CD4-positive, alpha-beta memory T cell (primary cell): ENCODE measurements at regions not wholly inside any gene's neighbourhood (a gene's known extent, or its start where the extent isn't known, plus 50 kb on each side); places are given as distances from the start of the nearest gene placed in this dataset.
A peak's percentile ranks its signal among the peaks of the same experiment; 100 is the strongest.

Experiments
- CTCF ChIA-PET: fragments of 350-600 bp; sonication (Branson Sonifier 250); formaldehyde crosslinking; loops from one replicate; lab custom pipeline; 2021; ENCODE audit warnings: inconsistent platforms; ENCODE audit not compliant: partially characterized antibody; lab: Charles Lee
- POLR2A ChIA-PET: fragments of 350-600 bp; sonication (Branson Sonifier 250); formaldehyde crosslinking; loops from one replicate; lab custom pipeline; 2021; ENCODE audit not compliant: partially characterized antibody; lab: Charles Lee
- DNase-seq, 5 donors: peaks; one replicate each; pipeline versions ENCODE4 v3.0.0 to v3.0.0-alpha.2; 2020 to 2022; ENCODE audit warnings: mixed read lengths in 1 of 5
- H3K27ac ChIP-seq: one replicate; pipeline ENCODE4 v1.7.0; 2013; ENCODE audit warnings: low read depth, low read length
- H3K27me3 ChIP-seq: 2 replicates; pipeline ENCODE4 v1.7.0; 2013; ENCODE audit warnings: mild to moderate bottlenecking, low read length, moderate library complexity; ENCODE audit not compliant: insufficient read depth
- H3K36me3 ChIP-seq: 2 replicates; pipeline ENCODE4 v1.7.0; 2013; ENCODE audit warnings: mild to moderate bottlenecking, low read length, moderate library complexity; ENCODE audit not compliant: insufficient read depth
- H3K4me1 ChIP-seq: 2 replicates; pipeline ENCODE4 v1.7.0; 2013; ENCODE audit warnings: mild to moderate bottlenecking, low read length, moderate library complexity; ENCODE audit not compliant: insufficient read depth
- H3K4me3 ChIP-seq, 2 donors: one replicate each; pipeline ENCODE4 v1.7.0; 2013; ENCODE audit warnings: low read length in 2 of 2, mild to moderate bottlenecking in 1 of 2
- H3K9me3 ChIP-seq, 2 donors: one replicate each; pipeline ENCODE4 v1.7.0; 2013; ENCODE audit warnings: low read length in 2 of 2, control low read depth in 1 of 2; ENCODE audit not compliant: control insufficient read depth in 1 of 2
- H3K27ac Mint-ChIP-seq, 7 donors: one replicate each; pipeline ENCODE4 v1.8.0; 2020 to 2021; ENCODE audit warnings: mixed read lengths in 7 of 7, mild to moderate bottlenecking in 6 of 7, inconsistent platforms in 3 of 7, moderate library complexity in 3 of 7
- H3K27me3 Mint-ChIP-seq, 2 donors: one replicate each; pipeline ENCODE4 v1.8.0; 2020 to 2021; ENCODE audit warnings: mixed read lengths in 2 of 2
- H3K36me3 Mint-ChIP-seq, 2 donors: one replicate each; pipeline ENCODE4 v1.8.0; 2020 to 2021; ENCODE audit warnings: mixed read lengths in 2 of 2, inconsistent platforms in 1 of 2, mild to moderate bottlenecking in 1 of 2
- H3K4me1 Mint-ChIP-seq, 4 donors: one replicate each; pipeline ENCODE4 v1.8.0; 2020 to 2021; ENCODE audit warnings: mixed read lengths in 4 of 4, mild to moderate bottlenecking in 1 of 4
- H3K4me3 Mint-ChIP-seq, 8 donors: one replicate each; pipeline ENCODE4 v1.8.0; 2020 to 2021; ENCODE audit warnings: mixed read lengths in 8 of 8, mild to moderate bottlenecking in 7 of 8, moderate library complexity in 6 of 8, inconsistent platforms in 3 of 8
- H3K9me3 Mint-ChIP-seq, 8 donors: one replicate each; pipeline ENCODE4 v1.8.0; 2020 to 2021; ENCODE audit warnings: mixed read lengths in 8 of 8, mild to moderate bottlenecking in 5 of 8, inconsistent platforms in 3 of 8, moderate library complexity in 1 of 8
- intact Hi-C: fragments of 100-400 bp; cut with micrococcal nuclease; formaldehyde crosslinking; loops from one replicate; pipeline ENCODE4 v1.15.1; 2023

GRCh38 chr1:172776071-172776470 is 117.2 kb downstream of the FASLG start:
- Mint-ChIP-seq H3K36me3 (no peaks in the 10 kb centered on the region), H3K4me3 (no peak overlapping the region), H3K9me3 (no peaks in the 10 kb centered on the region), H3K27ac (no peak overlapping the region), H3K4me1 (peaks cover 7 to 18% (median 12%) of the 10 kb centered on the region in 4 donors), H3K27me3 (no peaks in the 10 kb centered on the region)
- H3K27me3 ChIP-seq, result no peaks in the 10 kb centered on the region
- H3K36me3 ChIP-seq, result no peaks in the 10 kb centered on the region
- ChIA-PET POLR2A (no interaction called here), CTCF (interaction anchor here (1.2 to 1.5 kb wide), 2 partner anchors 12 to 31 kb away, joined by 3 to 4 read pairs; no protein-coding TSS in a partner anchor)
- no peak overlapping the region for H3K27ac ChIP-seq
- intact Hi-C loops, result no loop called here
- DNase-seq, result no peak
- H3K4me1 ChIP-seq, result peaks cover 11% of the 10 kb centered on the region
- H3K9me3 ChIP-seq, result no peaks in the 10 kb centered on the region
- H3K4me3 ChIP-seq, result no peak overlapping the region

GRCh38 chr1:172777767-172778166 is 118.9 kb downstream of the FASLG start:
- Histone ChIP-seq H3K36me3 (no peaks in the 10 kb centered on the region), H3K9me3 (no peaks in the 10 kb centered on the region), H3K4me1 (peaks cover 11% of the 10 kb centered on the region), H3K4me3 (no peak overlapping the region), H3K27me3 (no peaks in the 10 kb centered on the region), H3K27ac (no peak overlapping the region)
- Mint-ChIP-seq H3K36me3 (no peaks in the 10 kb centered on the region), H3K27ac (no peak overlapping the region), H3K4me1 (peaks cover 7 to 18% (median 14%) of the 10 kb centered on the region in 4 donors), H3K9me3 (peaks cover 0 to under 1% (median 0%) of the 10 kb centered on the region in 8 donors), H3K27me3 (no peaks in the 10 kb centered on the region), H3K4me3 (no peak overlapping the region)
- no peak for DNase-seq
- ChIA-PET CTCF (interaction anchor here (1.5 to 3.5 kb wide), 4 partner anchors 11 to 427 kb away, joined by 7 to 27 read pairs (median 8); no protein-coding TSS in a partner anchor), POLR2A (no interaction called here)
- intact Hi-C loops, result loop anchor here (2.0 kb wide), 1 partner anchor 49 kb away; no protein-coding TSS in a partner anchor

GRCh38 chr1:172778456-172779455 is 119.9 kb downstream of the FASLG start:
- no peaks in the 10 kb centered on the region for H3K27me3 Mint-ChIP-seq
- no peaks in the 10 kb centered on the region for H3K27me3 ChIP-seq
- no peaks in the 10 kb centered on the region for H3K9me3 ChIP-seq
- no peaks in the 10 kb centered on the region for H3K36me3 ChIP-seq
- peaks cover 7 to 18% (median 14%) of the 10 kb centered on the region in 4 donors for H3K4me1 Mint-ChIP-seq
- peak overlapping the region; percentile 42 to 83 (median 62) for H3K4me3 Mint-ChIP-seq
- no peak overlapping the region for H3K4me3 ChIP-seq
- H3K27ac Mint-ChIP-seq, result peak overlapping the region in 4 of 7 donors; percentile 27 to 54 (median 40)
- H3K36me3 Mint-ChIP-seq, result no peaks in the 10 kb centered on the region
- DNase-seq, result peak in 4 of 5 donors; percentile 19 to 37 (median 28)
- POLR2A ChIA-PET, result interaction anchor here (0.6 to 0.9 kb wide), 3 partner anchors 11 to 241 kb away, joined by 3 read pairs; no protein-coding TSS in a partner anchor
- intact Hi-C loops, result loop anchor here (1.0 to 2.0 kb wide), 2 partner anchors 48 to 424 kb away; no protein-coding TSS in a partner anchor
- no peak overlapping the region for H3K27ac ChIP-seq
- CTCF ChIA-PET, result interaction anchor here (0.6 to 3.5 kb wide), 15 partner anchors 8 to 426 kb away, joined by 3 to 27 read pairs (median 5); no protein-coding TSS in a partner anchor
- H3K4me1 ChIP-seq, result peaks cover 11% of the 10 kb centered on the region
- peaks cover 0 to 6% (median 0%) of the 10 kb centered on the region in 8 donors for H3K9me3 Mint-ChIP-seq

- ChIA-PET POLR2A (no interaction called here), CTCF (interaction anchor here (0.6 to 3.5 kb wide), 14 partner anchors 7 to 425 kb away, joined by 3 to 27 read pairs (median 5); no protein-coding TSS in a partner anchor)
- intact Hi-C loops, result loop anchor here (1.0 to 2.0 kb wide), 2 partner anchors 47 to 423 kb away; no protein-coding TSS in a partner anchor
- Mint-ChIP-seq H3K27ac (peak overlapping the region in 1 of 7 donors; percentile 51), H3K9me3 (peaks cover 0 to 6% (median 0%) of the 10 kb centered on the region in 8 donors), H3K36me3 (no peaks in the 10 kb centered on the region), H3K4me3 (peak overlapping the region in 4 of 8 donors; percentile 11 to 83 (median 68)), H3K27me3 (no peaks in the 10 kb centered on the region), H3K4me1 (peaks cover 7 to 18% (median 14%) of the 10 kb centered on the region in 4 donors)
- no peaks in the 10 kb centered on the region for H3K36me3 ChIP-seq
- no peaks in the 10 kb centered on the region for H3K9me3 ChIP-seq
- H3K4me3 ChIP-seq, result no peak overlapping the region
- no peak overlapping the region for H3K27ac ChIP-seq
- peaks cover 11% of the 10 kb centered on the region for H3K4me1 ChIP-seq
- no peaks in the 10 kb centered on the region for H3K27me3 ChIP-seq
- DNase-seq, result no peak
Observed at GRCh38 chr1:172779491-172779890, 120.6 kb downstream of the FASLG start.

- H3K27ac Mint-ChIP-seq, result no peak overlapping the region
- H3K36me3 ChIP-seq, result no peaks in the 10 kb centered on the region
- H3K4me1 Mint-ChIP-seq, result peaks cover 7 to 18% (median 14%) of the 10 kb centered on the region in 4 donors
- H3K4me3 ChIP-seq, result no peak overlapping the region
- H3K4me1 ChIP-seq, result peaks cover 11% of the 10 kb centered on the region
- H3K9me3 ChIP-seq, result no peaks in the 10 kb centered on the region
- no peaks in the 10 kb centered on the region for H3K27me3 ChIP-seq
- peaks cover 0 to 6% (median 0%) of the 10 kb centered on the region in 8 donors for H3K9me3 Mint-ChIP-seq
- no peak overlapping the region for H3K27ac ChIP-seq
- H3K4me3 Mint-ChIP-seq, result no peak overlapping the region
- DNase-seq, result no peak
- intact Hi-C loops, result no loop called here
- H3K36me3 Mint-ChIP-seq, result no peaks in the 10 kb centered on the region
- ChIA-PET CTCF (interaction anchor here (1.1 kb wide), 1 partner anchor 13 kb away, joined by 3 read pairs; no protein-coding TSS in a partner anchor), POLR2A (no interaction called here)
- H3K27me3 Mint-ChIP-seq, result no peaks in the 10 kb centered on the region
Observed at GRCh38 chr1:172781513-172782140, 122.7 kb downstream of the FASLG start.

GRCh38 chr1:172789840-172790239 is 130.9 kb downstream of the FASLG start:
- Histone ChIP-seq H3K9me3 (no peaks in the 10 kb centered on the region), H3K27ac (no peak overlapping the region), H3K4me3 (no peak overlapping the region), H3K4me1 (no peaks in the 10 kb centered on the region), H3K36me3 (no peaks in the 10 kb centered on the region), H3K27me3 (no peaks in the 10 kb centered on the region)
- Mint-ChIP-seq H3K4me3 (no peak overlapping the region), H3K27me3 (no peaks in the 10 kb centered on the region), H3K36me3 (no peaks in the 10 kb centered on the region), H3K4me1 (no peaks in the 10 kb centered on the region), H3K9me3 (no peaks in the 10 kb centered on the region), H3K27ac (no peak overlapping the region)
- CTCF ChIA-PET, result interaction anchor here (1.9 kb wide), 1 partner anchor 11 kb away, joined by 7 read pairs; no protein-coding TSS in a partner anchor
- POLR2A ChIA-PET, result no interaction called here
- intact Hi-C loops, result no loop called here
- DNase-seq, result no peak
